ENCODE measurements at regions not wholly inside any gene's neighbourhood (a gene's known extent, or its start where the extent isn't known, plus 50 kb on each side); places are given as distances from the start of the nearest gene placed in this dataset.

GRCh38 chr9:80320916-80321315 is 749.2 kb downstream of the TLE4 start:
- DNase-seq (ENCODE audit: low read depth): no peak
- no peak overlapping the region for H3K4me3 ChIP-seq (ENCODE audit: low read depth, low read length)
- TF ChIP-seq CTCF (IDR thresholded peaks at IDR 0.05; ENCODE audit: low read depth, low read length, missing control alignments): no peak

GRCh38 chr9:80320480-80320879 is 748.7 kb downstream of the TLE4 start:
- no peak overlapping the region for H3K4me3 ChIP-seq (ENCODE audit: low read depth, low read length)
- no peak for DNase-seq (ENCODE audit: low read depth)
- no peak for TF ChIP-seq CTCF (IDR thresholded peaks at IDR 0.05; ENCODE audit: low read depth, low read length, missing control alignments)

GRCh38 chr9:80305136-80305535 is 733.4 kb downstream of the TLE4 start:
- TF ChIP-seq CTCF (IDR thresholded peaks at IDR 0.05; ENCODE audit: low read depth, low read length, missing control alignments): no peak
- no peak overlapping the region for H3K4me3 ChIP-seq (ENCODE audit: low read depth, low read length)
- DNase-seq (ENCODE audit: low read depth): no peak

DNA sequence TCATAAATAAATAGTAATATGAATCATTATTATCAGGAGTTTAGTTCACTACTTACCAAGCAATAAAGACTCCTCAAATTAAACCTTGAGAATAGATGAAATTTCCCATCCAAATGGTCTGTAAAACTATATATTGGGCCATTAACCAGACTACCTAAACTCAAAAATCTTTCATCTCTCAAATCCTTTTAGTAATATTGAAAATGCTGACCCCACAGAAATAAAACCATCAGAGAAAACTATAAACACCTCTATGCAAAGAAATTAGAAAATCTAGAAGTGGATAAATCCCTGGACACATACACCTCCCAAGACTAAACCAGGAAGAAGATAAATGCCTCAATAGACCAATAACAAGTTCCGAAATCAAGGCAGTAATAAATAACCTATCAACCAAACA is 723.2 kb downstream of the TLE4 start:
- no peak overlapping the region for H3K4me3 ChIP-seq (ENCODE audit: low read depth, low read length)
- TF ChIP-seq CTCF (IDR thresholded peaks at IDR 0.05; ENCODE audit: low read depth, low read length, missing control alignments): no peak
- no peak for DNase-seq (ENCODE audit: low read depth)

GRCh38 chr9:80294318-80294717 is 722.6 kb downstream of the TLE4 start:
- TF ChIP-seq CTCF (IDR thresholded peaks at IDR 0.05; ENCODE audit: low read depth, low read length, missing control alignments): no peak
- no peak for DNase-seq (ENCODE audit: low read depth)
- no peak overlapping the region for H3K4me3 ChIP-seq (ENCODE audit: low read depth, low read length)

GRCh38 chr9:80292231-80292630 is 720.5 kb downstream of the TLE4 start:
- H3K4me3 ChIP-seq (ENCODE audit: low read depth, low read length): no peak overlapping the region
- DNase-seq (ENCODE audit: low read depth): no peak
- TF ChIP-seq CTCF (IDR thresholded peaks at IDR 0.05; ENCODE audit: low read depth, low read length, missing control alignments): no peak

GRCh38 chr9:80285326-80285725 is 713.6 kb downstream of the TLE4 start:
- DNase-seq (ENCODE audit: low read depth): no peak
- no peak for TF ChIP-seq CTCF (IDR thresholded peaks at IDR 0.05; ENCODE audit: low read depth, low read length, missing control alignments)
- H3K4me3 ChIP-seq (ENCODE audit: low read depth, low read length): no peak overlapping the region
